ENCODE measurements at regions not wholly inside any gene's neighbourhood (a gene's known extent, or its start where the extent isn't known, plus 50 kb on each side); places are given as distances from the start of the nearest gene placed in this dataset.

DNA sequence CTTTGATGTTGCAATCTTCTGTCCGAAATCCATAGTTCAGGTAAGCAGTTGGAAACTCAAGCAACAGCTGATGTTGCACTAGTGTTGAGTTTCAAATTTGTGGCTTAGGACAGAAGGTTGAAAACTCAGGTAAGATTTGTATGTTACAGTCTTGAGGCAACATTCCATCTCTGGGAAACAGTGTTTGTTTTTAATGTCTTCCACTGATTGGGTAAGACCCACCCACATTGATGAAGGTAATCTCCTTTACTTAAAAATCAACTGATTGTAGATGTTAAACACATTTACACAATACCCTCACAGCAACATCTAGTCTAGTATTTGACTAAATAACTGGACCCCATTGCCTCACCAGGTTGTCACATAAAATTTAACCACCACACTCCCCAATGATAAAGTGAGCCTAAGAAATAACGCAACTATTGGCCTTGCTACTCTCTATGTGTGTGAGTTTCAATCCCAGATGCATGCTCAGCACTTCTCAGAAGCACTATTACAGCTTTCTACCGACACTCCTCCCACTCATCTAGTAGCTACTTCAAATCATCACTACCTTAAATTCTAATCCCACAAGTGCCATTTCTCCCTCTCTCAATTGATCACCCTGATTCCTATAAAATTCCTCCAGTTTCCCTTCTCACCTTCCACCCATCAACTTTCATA lies 164.0 kb downstream of the MBD2 start:
- H3F3A ChIP-seq (ENCODE audit: low read length, unreplicated experiment), result no peaks in the 10 kb centered on the region
- no peaks in the 10 kb centered on the region for H3K36me3 ChIP-seq (ENCODE audit: low read depth, low read length)
- H2AFZ ChIP-seq (ENCODE audit: low read length), result no peak overlapping the region
- no peaks in the 10 kb centered on the region for H3K9me3 ChIP-seq (ENCODE audit: low read length)
- H3K27me3 ChIP-seq (ENCODE audit: low read length), result peaks cover 5% of the 10 kb centered on the region; the same call in 1 of the 2 replicates
- no peak for DNase-seq
- H3K27ac ChIP-seq (ENCODE audit: low read length), result no peak overlapping the region
- H3K4me2 ChIP-seq (ENCODE audit: low read length), result no peak overlapping the region
- no peaks in the 10 kb centered on the region for H3K79me2 ChIP-seq (ENCODE audit: low read length)
- no peaks in the 10 kb centered on the region for H4K20me1 ChIP-seq (ENCODE audit: low read length)
- no peak for ATAC-seq
- H3K9me2 ChIP-seq (replicated peaks; ENCODE audit: low read length), result no peaks in the 10 kb centered on the region
- ChIA-PET POLR2A (ENCODE audit: unreplicated experiment) (no interaction called here), CTCF (no interaction called here)
- no peaks in the 10 kb centered on the region for H3K4me1 ChIP-seq (ENCODE audit: insufficient read depth, low read length)
- no peak overlapping the region for H3K9ac ChIP-seq (ENCODE audit: low read length)
- no peak overlapping the region for H3K4me3 ChIP-seq (ENCODE audit: low read length)
- no TSS peak for BruUV-seq (replicated peaks)
- intact Hi-C loops (cut with micrococcal nuclease), result no loop called here
- TF ChIP-seq, protein P1, sequence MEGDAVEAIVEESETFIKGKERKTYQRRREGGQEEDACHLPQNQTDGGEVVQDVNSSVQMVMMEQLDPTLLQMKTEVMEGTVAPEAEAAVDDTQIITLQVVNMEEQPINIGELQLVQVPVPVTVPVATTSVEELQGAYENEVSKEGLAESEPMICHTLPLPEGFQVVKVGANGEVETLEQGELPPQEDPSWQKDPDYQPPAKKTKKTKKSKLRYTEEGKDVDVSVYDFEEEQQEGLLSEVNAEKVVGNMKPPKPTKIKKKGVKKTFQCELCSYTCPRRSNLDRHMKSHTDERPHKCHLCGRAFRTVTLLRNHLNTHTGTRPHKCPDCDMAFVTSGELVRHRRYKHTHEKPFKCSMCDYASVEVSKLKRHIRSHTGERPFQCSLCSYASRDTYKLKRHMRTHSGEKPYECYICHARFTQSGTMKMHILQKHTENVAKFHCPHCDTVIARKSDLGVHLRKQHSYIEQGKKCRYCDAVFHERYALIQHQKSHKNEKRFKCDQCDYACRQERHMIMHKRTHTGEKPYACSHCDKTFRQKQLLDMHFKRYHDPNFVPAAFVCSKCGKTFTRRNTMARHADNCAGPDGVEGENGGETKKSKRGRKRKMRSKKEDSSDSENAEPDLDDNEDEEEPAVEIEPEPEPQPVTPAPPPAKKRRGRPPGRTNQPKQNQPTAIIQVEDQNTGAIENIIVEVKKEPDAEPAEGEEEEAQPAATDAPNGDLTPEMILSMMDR (conservative IDR thresholded peaks at IDR 0.05; ENCODE audit: low read depth, low read length), result no peak
- TF ChIP-seq EZH2phosphoT487 (IDR thresholded peaks at IDR 0.05; ENCODE audit: borderline replicate concordance, low read length), result no peak
- TF ChIP-seq EZH2 (IDR thresholded peaks at IDR 0.05; ENCODE audit: low read length, unreplicated experiment), result no peak

DNA sequence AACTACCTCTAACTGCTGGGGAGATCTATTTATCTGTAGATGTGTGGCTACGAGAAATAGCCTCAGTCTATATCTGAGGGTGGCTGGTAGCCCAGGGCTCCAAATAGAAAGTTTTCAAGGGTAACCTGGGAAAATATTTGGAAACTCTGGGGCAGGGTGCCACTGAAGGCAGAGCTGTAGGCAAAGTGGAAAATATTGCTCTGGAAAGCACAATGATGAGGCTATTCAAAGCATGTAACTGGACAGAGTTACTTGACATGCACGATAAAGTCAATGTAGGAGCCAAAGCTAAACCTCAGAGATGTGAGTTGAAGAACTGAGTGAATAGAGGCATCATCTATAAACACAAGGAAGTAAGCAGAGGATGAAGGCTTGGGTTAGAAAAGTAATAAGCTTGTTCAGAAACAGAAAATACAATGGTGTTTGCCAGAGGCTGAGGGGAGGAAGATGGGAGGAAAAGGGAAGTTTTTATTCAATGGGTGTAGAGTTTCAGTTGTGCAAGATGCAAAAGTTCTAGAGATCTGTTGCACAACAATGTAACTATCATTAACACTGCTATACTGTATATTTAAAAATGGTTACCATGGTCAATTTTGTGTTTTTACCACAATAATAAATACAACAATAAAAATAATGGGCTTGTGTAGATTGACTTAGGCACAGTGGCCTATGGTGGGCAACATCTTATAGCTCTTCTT lies 171.6 kb downstream of the MBD2 start:
- POLR2A ChIA-PET (ENCODE audit: unreplicated experiment), result no interaction called here
- Histone ChIP-seq H3K9me3 (ENCODE audit: low read length) (no peaks in the 10 kb centered on the region), H3F3A (ENCODE audit: low read length, unreplicated experiment) (no peaks in the 10 kb centered on the region), H3K36me3 (ENCODE audit: low read depth, low read length) (no peaks in the 10 kb centered on the region), H3K4me3 (ENCODE audit: low read length) (no peak overlapping the region), H3K4me2 (ENCODE audit: low read length) (no peak overlapping the region), H4K20me1 (ENCODE audit: low read length) (no peaks in the 10 kb centered on the region), H3K9ac (ENCODE audit: low read length) (no peak overlapping the region), H3K79me2 (ENCODE audit: low read length) (no peaks in the 10 kb centered on the region), H2AFZ (ENCODE audit: low read length) (no peak overlapping the region), H3K4me1 (ENCODE audit: insufficient read depth, low read length) (no peaks in the 10 kb centered on the region), H3K27ac (ENCODE audit: low read length) (no peak overlapping the region), H3K9me2 (replicated peaks; ENCODE audit: low read length) (no peaks in the 10 kb centered on the region), H3K27me3 (ENCODE audit: low read length) (no peaks in the 10 kb centered on the region)
- ATAC-seq, result no peak
- BruUV-seq (replicated peaks), result no TSS peak
- CTCF ChIA-PET, result no interaction called here
- no peak for DNase-seq
- TF ChIP-seq EZH2 (IDR thresholded peaks at IDR 0.05; ENCODE audit: low read length, unreplicated experiment), result no peak
- no peak for TF ChIP-seq EZH2phosphoT487 (IDR thresholded peaks at IDR 0.05; ENCODE audit: borderline replicate concordance, low read length)
- TF ChIP-seq, protein P1 (conservative IDR thresholded peaks at IDR 0.05; ENCODE audit: low read depth, low read length), result no peak
- intact Hi-C loops (cut with micrococcal nuclease), result no loop called here

DNA sequence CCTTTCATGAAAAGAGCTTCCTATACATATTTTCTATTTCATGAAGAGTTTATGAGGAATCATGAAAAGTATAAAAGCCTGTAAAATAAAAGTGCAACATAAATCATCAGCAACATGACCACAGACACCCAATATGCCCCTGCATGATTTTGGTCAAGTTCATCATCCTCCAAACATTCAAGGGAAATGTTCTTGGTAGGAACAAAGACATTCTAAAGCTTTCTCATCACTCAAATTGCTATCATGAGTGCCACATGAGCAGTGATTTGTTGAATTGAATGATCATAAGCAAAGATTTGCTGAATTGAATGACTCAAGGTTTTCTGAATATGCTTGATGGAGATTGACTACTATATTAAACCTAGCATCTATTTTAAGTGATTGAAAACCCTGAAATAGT lies 172.2 kb downstream of the MBD2 start:
- DNase-seq, result no peak

More for the DNA sequence above, 172.2 kb downstream of the MBD2 start:
- no peaks in the 10 kb centered on the region for H3K9me2 ChIP-seq (replicated peaks; ENCODE audit: low read length)
- H3K27me3 ChIP-seq (ENCODE audit: low read length), result no peaks in the 10 kb centered on the region
- H3K27ac ChIP-seq (ENCODE audit: low read length), result no peak overlapping the region
- BruUV-seq (replicated peaks), result no TSS peak
- no peaks in the 10 kb centered on the region for H3F3A ChIP-seq (ENCODE audit: low read length, unreplicated experiment)
- no peaks in the 10 kb centered on the region for H4K20me1 ChIP-seq (ENCODE audit: low read length)
- H3K9ac ChIP-seq (ENCODE audit: low read length), result no peak overlapping the region
- no peak overlapping the region for H3K4me2 ChIP-seq (ENCODE audit: low read length)
- ChIA-PET CTCF (no interaction called here), POLR2A (ENCODE audit: unreplicated experiment) (no interaction called here)
- no peak overlapping the region for H2AFZ ChIP-seq (ENCODE audit: low read length)
- ATAC-seq, result no peak
- no peaks in the 10 kb centered on the region for H3K9me3 ChIP-seq (ENCODE audit: low read length)
- no peaks in the 10 kb centered on the region for H3K4me1 ChIP-seq (ENCODE audit: insufficient read depth, low read length)
- no peaks in the 10 kb centered on the region for H3K36me3 ChIP-seq (ENCODE audit: low read depth, low read length)
- no peak overlapping the region for H3K4me3 ChIP-seq (ENCODE audit: low read length)
- intact Hi-C loops (cut with micrococcal nuclease), result no loop called here
- TF ChIP-seq, protein P1 (conservative IDR thresholded peaks at IDR 0.05; ENCODE audit: low read depth, low read length), result no peak
- TF ChIP-seq EZH2phosphoT487 (IDR thresholded peaks at IDR 0.05; ENCODE audit: borderline replicate concordance, low read length) (no peak), EZH2 (IDR thresholded peaks at IDR 0.05; ENCODE audit: low read length, unreplicated experiment) (no peak)
- H3K79me2 ChIP-seq (ENCODE audit: low read length), result no peaks in the 10 kb centered on the region

All from PC-3 (cell line).